ENCODE measurements at regions not wholly inside any gene's neighbourhood (a gene's known extent, or its start where the extent isn't known, plus 50 kb on each side); places are given as distances from the start of the nearest gene placed in this dataset.

- no peak for TF ChIP-seq SPI1 (IDR thresholded peaks at IDR 0.05; ENCODE audit: borderline replicate concordance, low read depth)
- TF ChIP-seq, protein P1, sequence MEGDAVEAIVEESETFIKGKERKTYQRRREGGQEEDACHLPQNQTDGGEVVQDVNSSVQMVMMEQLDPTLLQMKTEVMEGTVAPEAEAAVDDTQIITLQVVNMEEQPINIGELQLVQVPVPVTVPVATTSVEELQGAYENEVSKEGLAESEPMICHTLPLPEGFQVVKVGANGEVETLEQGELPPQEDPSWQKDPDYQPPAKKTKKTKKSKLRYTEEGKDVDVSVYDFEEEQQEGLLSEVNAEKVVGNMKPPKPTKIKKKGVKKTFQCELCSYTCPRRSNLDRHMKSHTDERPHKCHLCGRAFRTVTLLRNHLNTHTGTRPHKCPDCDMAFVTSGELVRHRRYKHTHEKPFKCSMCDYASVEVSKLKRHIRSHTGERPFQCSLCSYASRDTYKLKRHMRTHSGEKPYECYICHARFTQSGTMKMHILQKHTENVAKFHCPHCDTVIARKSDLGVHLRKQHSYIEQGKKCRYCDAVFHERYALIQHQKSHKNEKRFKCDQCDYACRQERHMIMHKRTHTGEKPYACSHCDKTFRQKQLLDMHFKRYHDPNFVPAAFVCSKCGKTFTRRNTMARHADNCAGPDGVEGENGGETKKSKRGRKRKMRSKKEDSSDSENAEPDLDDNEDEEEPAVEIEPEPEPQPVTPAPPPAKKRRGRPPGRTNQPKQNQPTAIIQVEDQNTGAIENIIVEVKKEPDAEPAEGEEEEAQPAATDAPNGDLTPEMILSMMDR (IDR thresholded peaks at IDR 0.05; ENCODE audit: insufficient read depth, low read length), result no peak
- no peak for TF ChIP-seq POLR2AphosphoS5 (IDR thresholded peaks at IDR 0.05; ENCODE audit: low read depth)
- Histone ChIP-seq H3K4me3 (replicated peaks; ENCODE audit: insufficient read depth, low read length) (no peak overlapping the region), H3K27ac (replicated peaks) (no peak overlapping the region), H3K27me3 (ENCODE audit: insufficient read depth, poor library complexity, severe bottlenecking) (no peaks in the 10 kb centered on the region)
- no peak for DNase-seq (ENCODE audit: low read depth in 1 of 2, low spot score in 1 of 2)
Observed at GRCh38 chr4:95610061-95610569, 61.3 kb upstream of the UNC5C start.

DNA sequence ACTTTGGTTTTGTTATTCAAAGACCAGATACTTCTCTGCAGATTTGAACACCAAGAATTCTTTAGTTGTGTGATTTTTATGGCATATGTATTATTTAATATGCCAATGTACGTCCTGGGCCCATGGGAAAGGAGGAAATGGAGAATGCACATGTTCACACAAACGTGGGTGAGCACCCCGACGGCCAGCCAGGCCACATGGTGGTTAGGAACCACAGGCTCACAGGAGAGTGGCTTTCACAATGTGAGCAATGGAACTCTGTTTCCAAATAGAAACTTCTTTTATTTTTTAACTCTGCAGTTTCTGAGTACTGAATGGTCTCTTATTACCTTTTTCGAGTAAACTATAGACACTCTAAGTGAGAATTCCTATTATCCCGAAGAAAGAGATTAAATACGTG lies 58.0 kb upstream of the UNC5C start:
- TF ChIP-seq GABPA (IDR thresholded peaks at IDR 0.05; ENCODE audit: low read depth) (no peak), POLR2AphosphoS5 (IDR thresholded peaks at IDR 0.05; ENCODE audit: low read depth) (no peak), SPI1 (IDR thresholded peaks at IDR 0.05; ENCODE audit: borderline replicate concordance, low read depth) (no peak)
- TF ChIP-seq, protein P1 (IDR thresholded peaks at IDR 0.05; ENCODE audit: insufficient read depth, low read length), result no peak
- TF ChIP-seq, protein P2, sequence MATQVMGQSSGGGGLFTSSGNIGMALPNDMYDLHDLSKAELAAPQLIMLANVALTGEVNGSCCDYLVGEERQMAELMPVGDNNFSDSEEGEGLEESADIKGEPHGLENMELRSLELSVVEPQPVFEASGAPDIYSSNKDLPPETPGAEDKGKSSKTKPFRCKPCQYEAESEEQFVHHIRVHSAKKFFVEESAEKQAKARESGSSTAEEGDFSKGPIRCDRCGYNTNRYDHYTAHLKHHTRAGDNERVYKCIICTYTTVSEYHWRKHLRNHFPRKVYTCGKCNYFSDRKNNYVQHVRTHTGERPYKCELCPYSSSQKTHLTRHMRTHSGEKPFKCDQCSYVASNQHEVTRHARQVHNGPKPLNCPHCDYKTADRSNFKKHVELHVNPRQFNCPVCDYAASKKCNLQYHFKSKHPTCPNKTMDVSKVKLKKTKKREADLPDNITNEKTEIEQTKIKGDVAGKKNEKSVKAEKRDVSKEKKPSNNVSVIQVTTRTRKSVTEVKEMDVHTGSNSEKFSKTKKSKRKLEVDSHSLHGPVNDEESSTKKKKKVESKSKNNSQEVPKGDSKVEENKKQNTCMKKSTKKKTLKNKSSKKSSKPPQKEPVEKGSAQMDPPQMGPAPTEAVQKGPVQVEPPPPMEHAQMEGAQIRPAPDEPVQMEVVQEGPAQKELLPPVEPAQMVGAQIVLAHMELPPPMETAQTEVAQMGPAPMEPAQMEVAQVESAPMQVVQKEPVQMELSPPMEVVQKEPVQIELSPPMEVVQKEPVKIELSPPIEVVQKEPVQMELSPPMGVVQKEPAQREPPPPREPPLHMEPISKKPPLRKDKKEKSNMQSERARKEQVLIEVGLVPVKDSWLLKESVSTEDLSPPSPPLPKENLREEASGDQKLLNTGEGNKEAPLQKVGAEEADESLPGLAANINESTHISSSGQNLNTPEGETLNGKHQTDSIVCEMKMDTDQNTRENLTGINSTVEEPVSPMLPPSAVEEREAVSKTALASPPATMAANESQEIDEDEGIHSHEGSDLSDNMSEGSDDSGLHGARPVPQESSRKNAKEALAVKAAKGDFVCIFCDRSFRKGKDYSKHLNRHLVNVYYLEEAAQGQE (IDR thresholded peaks at IDR 0.05; ENCODE audit: insufficient replicate concordance, low read depth), result no peak
- DNase-seq (ENCODE audit: low read depth in 1 of 2, low spot score in 1 of 2), result peak in 1 of 2 experiments; percentile 63
- Histone ChIP-seq H3K27ac (replicated peaks) (peak overlapping the region; percentile 32), H3K4me3 (replicated peaks; ENCODE audit: insufficient read depth, low read length) (no peak overlapping the region), H3K27me3 (ENCODE audit: insufficient read depth, poor library complexity, severe bottlenecking) (no peaks in the 10 kb centered on the region)

DNA sequence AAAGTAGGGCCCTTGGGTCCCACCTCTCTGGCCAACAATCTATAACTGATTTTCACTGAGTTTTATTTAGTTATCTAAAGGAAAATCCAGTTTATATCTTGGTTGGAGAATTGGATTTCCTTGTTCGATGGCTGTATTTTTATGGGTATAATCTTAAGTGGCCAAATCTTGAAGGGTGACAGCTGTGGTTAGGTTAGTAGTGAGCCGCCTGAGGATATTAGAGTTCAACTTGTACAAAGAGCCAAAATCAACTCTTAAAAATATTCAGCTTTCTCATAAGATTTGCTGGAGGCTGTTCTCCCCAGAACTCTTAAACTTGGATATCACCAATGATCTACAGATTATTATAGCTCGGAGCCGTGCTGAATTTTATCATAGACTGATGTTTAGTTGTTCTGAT lies 54.6 kb upstream of the UNC5C start:
- H3K4me3 ChIP-seq (replicated peaks; ENCODE audit: insufficient read depth, low read length), result no peak overlapping the region
- H3K27me3 ChIP-seq (ENCODE audit: insufficient read depth, poor library complexity, severe bottlenecking), result no peaks in the 10 kb centered on the region
- H3K27ac ChIP-seq (replicated peaks), result no peak overlapping the region
- no peak for DNase-seq (ENCODE audit: low read depth in 1 of 2, low spot score in 1 of 2)
- TF ChIP-seq POLR2AphosphoS5 (IDR thresholded peaks at IDR 0.05; ENCODE audit: low read depth), result no peak
- TF ChIP-seq GABPA (IDR thresholded peaks at IDR 0.05; ENCODE audit: low read depth), result no peak
- TF ChIP-seq SPI1 (IDR thresholded peaks at IDR 0.05; ENCODE audit: borderline replicate concordance, low read depth), result no peak
- TF ChIP-seq, protein P1 (IDR thresholded peaks at IDR 0.05; ENCODE audit: insufficient read depth, low read length), result no peak
- TF ChIP-seq, protein P2 (IDR thresholded peaks at IDR 0.05; ENCODE audit: insufficient replicate concordance, low read depth), result no peak

DNA sequence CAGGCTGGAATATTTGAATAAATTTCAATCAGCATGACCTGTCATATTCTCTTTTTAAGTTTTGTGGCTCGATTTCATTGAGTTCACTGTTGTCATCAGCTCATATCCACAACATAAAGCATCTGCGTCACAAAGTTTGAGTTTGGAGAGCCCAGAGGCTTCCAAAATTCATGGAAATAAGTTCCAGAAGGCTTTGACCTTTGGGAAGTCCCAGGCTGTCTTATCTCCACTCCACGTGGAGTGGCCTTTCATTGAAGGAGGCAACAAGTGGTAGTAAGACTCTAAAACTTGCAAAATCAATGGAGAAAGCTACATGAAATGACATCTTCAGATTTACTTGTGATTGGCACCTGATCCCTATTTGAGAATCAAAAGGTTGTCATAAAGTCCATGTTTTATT lies 54.1 kb upstream of the UNC5C start:
- DNase-seq (ENCODE audit: low read depth in 1 of 2, low spot score in 1 of 2), result no peak
- no peak overlapping the region for H3K4me3 ChIP-seq (replicated peaks; ENCODE audit: insufficient read depth, low read length)
- H3K27ac ChIP-seq (replicated peaks), result no peak overlapping the region
- TF ChIP-seq, protein P1 (IDR thresholded peaks at IDR 0.05; ENCODE audit: insufficient read depth, low read length), result no peak
- TF ChIP-seq SPI1 (IDR thresholded peaks at IDR 0.05; ENCODE audit: borderline replicate concordance, low read depth) (no peak), POLR2AphosphoS5 (IDR thresholded peaks at IDR 0.05; ENCODE audit: low read depth) (no peak), GABPA (IDR thresholded peaks at IDR 0.05; ENCODE audit: low read depth) (no peak)
- TF ChIP-seq, protein P2 (IDR thresholded peaks at IDR 0.05; ENCODE audit: insufficient replicate concordance, low read depth), result no peak
- no peaks in the 10 kb centered on the region for H3K27me3 ChIP-seq (ENCODE audit: insufficient read depth, poor library complexity, severe bottlenecking)

Data from HL-60 (cell line).